Skeletal muscle satellite cell (primary cell): ENCODE measurements at regions not wholly inside any gene's neighbourhood (a gene's known extent, or its start where the extent isn't known, plus 50 kb on each side); places are given as distances from the start of the nearest gene placed in this dataset.

Experiments
- H3K27me3 ChIP-seq: 2 replicates; pipeline ENCODE4 v1.7.0; 2013; ENCODE audit warnings: low read length; ENCODE audit not compliant: control insufficient read depth, insufficient read depth
- H3K36me3 ChIP-seq: 2 replicates; pipeline ENCODE4 v1.7.0; 2013; ENCODE audit warnings: mild to moderate bottlenecking, control low read depth, low read length; ENCODE audit not compliant: insufficient read depth
- H3K4me1 ChIP-seq: 2 replicates; pipeline ENCODE4 v1.7.0; 2013; ENCODE audit warnings: low read length; ENCODE audit not compliant: control insufficient read depth, insufficient read depth
- H3K4me2 ChIP-seq: 2 replicates; pipeline ENCODE4 v1.7.0; 2013; ENCODE audit warnings: mild to moderate bottlenecking, low read length
- H3K4me3 ChIP-seq: 2 replicates; pipeline ENCODE4 v1.7.0; 2013; ENCODE audit warnings: low read length
- H3K9ac ChIP-seq: 2 replicates; pipeline ENCODE4 v1.7.0; 2013; ENCODE audit warnings: mild to moderate bottlenecking, low read depth, low read length, moderate library complexity
- H3K9me3 ChIP-seq: replicated peaks from 2 replicates; pipeline ENCODE4 v1.7.0; 2013; ENCODE audit warnings: mild to moderate bottlenecking, control low read depth, low read length

- no peaks in the 10 kb centered on the region for H3K36me3 ChIP-seq
- peaks cover 19% of the 10 kb centered on the region for H3K4me1 ChIP-seq
- peak overlapping the region; percentile 90 for H3K4me2 ChIP-seq
- H3K9me3 ChIP-seq, result no peaks in the 10 kb centered on the region
- peak overlapping the region; percentile 95 for H3K9ac ChIP-seq
- peaks cover 4% of the 10 kb centered on the region for H3K27me3 ChIP-seq
- H3K4me3 ChIP-seq, result no peak overlapping the region
Measured at GRCh38 chr22:23522623-23523251, 57.4 kb downstream of the IGLL1 start.

GRCh38 chr22:23521441-23522113 is 58.5 kb downstream of the IGLL1 start:
- Histone ChIP-seq H3K4me1 (peaks cover 19% of the 10 kb centered on the region), H3K27me3 (no peaks in the 10 kb centered on the region), H3K4me2 (peak overlapping the region; percentile 90), H3K4me3 (peak overlapping the region; percentile 69), H3K9me3 (no peaks in the 10 kb centered on the region), H3K36me3 (no peaks in the 10 kb centered on the region), H3K9ac (peak overlapping the region; percentile 95)

GRCh38 chr22:23520863-23521440 is 59.1 kb downstream of the IGLL1 start:
- peak overlapping the region; percentile 69 for H3K4me3 ChIP-seq
- H3K4me2 ChIP-seq, result peak overlapping the region; percentile 90
- H3K36me3 ChIP-seq, result no peaks in the 10 kb centered on the region
- H3K9me3 ChIP-seq, result no peaks in the 10 kb centered on the region
- peak overlapping the region; percentile 95 for H3K9ac ChIP-seq
- no peaks in the 10 kb centered on the region for H3K27me3 ChIP-seq
- H3K4me1 ChIP-seq, result peaks cover 19% of the 10 kb centered on the region

GRCh38 chr22:23519442-23520157 is 60.5 kb downstream of the IGLL1 start:
- peaks cover 19% of the 10 kb centered on the region for H3K4me1 ChIP-seq
- H3K4me3 ChIP-seq, result no peak overlapping the region
- no peaks in the 10 kb centered on the region for H3K27me3 ChIP-seq
- H3K36me3 ChIP-seq, result no peaks in the 10 kb centered on the region
- H3K4me2 ChIP-seq, result no peak overlapping the region
- H3K9me3 ChIP-seq, result no peaks in the 10 kb centered on the region
- H3K9ac ChIP-seq, result no peak overlapping the region

GRCh38 chr22:23518376-23519187 is 61.5 kb downstream of the IGLL1 start:
- no peaks in the 10 kb centered on the region for H3K27me3 ChIP-seq
- no peak overlapping the region for H3K4me2 ChIP-seq
- peaks cover 19% of the 10 kb centered on the region for H3K4me1 ChIP-seq
- H3K9ac ChIP-seq, result no peak overlapping the region
- no peak overlapping the region for H3K4me3 ChIP-seq
- H3K9me3 ChIP-seq, result no peaks in the 10 kb centered on the region
- no peaks in the 10 kb centered on the region for H3K36me3 ChIP-seq

- Histone ChIP-seq H3K4me1 (peaks cover 18% of the 10 kb centered on the region), H3K4me2 (no peak overlapping the region), H3K36me3 (no peaks in the 10 kb centered on the region), H3K27me3 (no peaks in the 10 kb centered on the region), H3K9ac (no peak overlapping the region), H3K9me3 (no peaks in the 10 kb centered on the region), H3K4me3 (no peak overlapping the region)
Measured at GRCh38 chr22:23517804-23518375, 62.2 kb downstream of the IGLL1 start.

GRCh38 chr22:23516304-23516703 is 63.8 kb downstream of the IGLL1 start:
- Histone ChIP-seq H3K27me3 (no peaks in the 10 kb centered on the region), H3K36me3 (no peaks in the 10 kb centered on the region), H3K4me1 (peaks cover 8% of the 10 kb centered on the region), H3K4me3 (no peak overlapping the region), H3K4me2 (no peak overlapping the region), H3K9ac (no peak overlapping the region), H3K9me3 (no peaks in the 10 kb centered on the region)

GRCh38 chr22:23514322-23515038 is 65.6 kb downstream of the IGLL1 start:
- H3K4me1 ChIP-seq, result no peaks in the 10 kb centered on the region
- no peak overlapping the region for H3K9ac ChIP-seq
- H3K4me2 ChIP-seq, result no peak overlapping the region
- no peaks in the 10 kb centered on the region for H3K9me3 ChIP-seq
- no peaks in the 10 kb centered on the region for H3K27me3 ChIP-seq
- H3K36me3 ChIP-seq, result no peaks in the 10 kb centered on the region
- H3K4me3 ChIP-seq, result no peak overlapping the region

- no peak overlapping the region for H3K4me3 ChIP-seq
- no peaks in the 10 kb centered on the region for H3K4me1 ChIP-seq
- H3K9ac ChIP-seq, result no peak overlapping the region
- H3K36me3 ChIP-seq, result no peaks in the 10 kb centered on the region
- no peak overlapping the region for H3K4me2 ChIP-seq
- no peaks in the 10 kb centered on the region for H3K27me3 ChIP-seq
- H3K9me3 ChIP-seq, result no peaks in the 10 kb centered on the region
Measured at GRCh38 chr22:23513705-23514104, 66.4 kb downstream of the IGLL1 start.

GRCh38 chr22:23513133-23513532 is 67.0 kb downstream of the IGLL1 start:
- Histone ChIP-seq H3K4me2 (no peak overlapping the region), H3K9me3 (no peaks in the 10 kb centered on the region), H3K4me3 (no peak overlapping the region), H3K9ac (no peak overlapping the region), H3K36me3 (no peaks in the 10 kb centered on the region), H3K27me3 (no peaks in the 10 kb centered on the region), H3K4me1 (no peaks in the 10 kb centered on the region)
